Muscle of leg (tissue), 3 donors: ENCODE measurements at regions not wholly inside any gene's neighbourhood (a gene's known extent, or its start where the extent isn't known, plus 50 kb on each side); places are given as distances from the start of the nearest gene placed in this dataset.

Experiments
- DNase-seq: peaks from one replicate; pipeline ENCODE4 v3.0.0; 2013
- H3K27ac ChIP-seq: one replicate; pipeline ENCODE4 v1.5.1; 2013; ENCODE audit warnings: mild to moderate bottlenecking, low read length, control low read depth
- H3K27me3 ChIP-seq: one replicate; pipeline ENCODE4 v1.6.1; 2013; ENCODE audit warnings: low read length; ENCODE audit not compliant: control insufficient read depth, insufficient read depth
- H3K36me3 ChIP-seq: one replicate; pipeline ENCODE4 v1.6.1; 2013; ENCODE audit warnings: low read length; ENCODE audit not compliant: control insufficient read depth, insufficient read depth
- H3K4me1 ChIP-seq: one replicate; pipeline ENCODE4 v1.6.1; 2013; ENCODE audit warnings: low read length; ENCODE audit not compliant: control insufficient read depth, insufficient read depth
- H3K4me3 ChIP-seq: one replicate; pipeline ENCODE4 v1.5.1; 2013; ENCODE audit warnings: low read length, control low read depth
- H3K9me3 ChIP-seq: replicated peaks from 2 replicates; pipeline ENCODE4 v1.6.1; 2013; ENCODE audit warnings: low read depth, low read length; ENCODE audit not compliant: control insufficient read depth
- WGBS: methylation state at CpG from one replicate; pipeline ENCODE4 v1.1.5; 2013; ENCODE audit warnings: missing lambda C conversion rate; ENCODE audit not compliant: insufficient coverage; 5-methylcytosine and 5-hydroxymethylcytosine counted together

- no peak for DNase-seq
- Histone ChIP-seq H3K27me3 (no peaks in the 10 kb centered on the region), H3K4me3 (no peak overlapping the region), H3K9me3 (no peaks in the 10 kb centered on the region), H3K4me1 (no peaks in the 10 kb centered on the region), H3K27ac (no peak overlapping the region), H3K36me3 (no peaks in the 10 kb centered on the region)
- WGBS: 82% methylated on average over 4 of the region's 5 CpGs
These were observed 674.9 kb downstream of the NYAP2 start for GRCh38 chr2:226074391-226074790.

GRCh38 chr2:226073496-226074160, 674.1 kb downstream of the NYAP2 start:
- Histone ChIP-seq H3K9me3 (no peaks in the 10 kb centered on the region), H3K27ac (no peak overlapping the region), H3K36me3 (no peaks in the 10 kb centered on the region), H3K4me1 (no peaks in the 10 kb centered on the region), H3K4me3 (no peak overlapping the region), H3K27me3 (no peaks in the 10 kb centered on the region)
- no peak for DNase-seq
- no CpG with 5 or more reads among the region's 2 CpGs for WGBS

- Histone ChIP-seq H3K36me3 (no peaks in the 10 kb centered on the region), H3K4me1 (no peaks in the 10 kb centered on the region), H3K9me3 (no peaks in the 10 kb centered on the region), H3K27me3 (no peaks in the 10 kb centered on the region), H3K27ac (no peak overlapping the region), H3K4me3 (no peak overlapping the region)
- 100% methylated on average over 2 of the region's 4 CpGs for WGBS
- DNase-seq: no peak
These were observed 667.4 kb downstream of the NYAP2 start for GRCh38 chr2:226066873-226067272.

- H3K27me3 ChIP-seq: no peaks in the 10 kb centered on the region
- WGBS: 61% methylated on average over 2 of the region's 3 CpGs
- H3K36me3 ChIP-seq: no peaks in the 10 kb centered on the region
- H3K4me3 ChIP-seq: no peak overlapping the region
- H3K27ac ChIP-seq: no peak overlapping the region
- H3K9me3 ChIP-seq: no peaks in the 10 kb centered on the region
- H3K4me1 ChIP-seq: no peaks in the 10 kb centered on the region
- no peak for DNase-seq
These were observed 666.9 kb downstream of the NYAP2 start for GRCh38 chr2:226066391-226066790.

GRCh38 chr2:226064932-226065570, 665.5 kb downstream of the NYAP2 start:
- H3K27ac ChIP-seq: no peak overlapping the region
- DNase-seq: peak; percentile 88
- H3K36me3 ChIP-seq: no peaks in the 10 kb centered on the region
- no CpG with 5 or more reads among the region's 1 CpG for WGBS
- no peaks in the 10 kb centered on the region for H3K27me3 ChIP-seq
- H3K4me3 ChIP-seq: no peak overlapping the region
- no peaks in the 10 kb centered on the region for H3K4me1 ChIP-seq
- no peaks in the 10 kb centered on the region for H3K9me3 ChIP-seq

GRCh38 chr2:226063704-226064440, 664.4 kb downstream of the NYAP2 start:
- no peak for DNase-seq
- Histone ChIP-seq H3K27me3 (no peaks in the 10 kb centered on the region), H3K4me3 (no peak overlapping the region), H3K9me3 (no peaks in the 10 kb centered on the region), H3K4me1 (no peaks in the 10 kb centered on the region), H3K36me3 (no peaks in the 10 kb centered on the region), H3K27ac (no peak overlapping the region)
- 0% methylated on average over 1 of the region's 4 CpGs for WGBS

- H3K4me1 ChIP-seq: no peaks in the 10 kb centered on the region
- no peaks in the 10 kb centered on the region for H3K9me3 ChIP-seq
- H3K4me3 ChIP-seq: no peak overlapping the region
- H3K36me3 ChIP-seq: no peaks in the 10 kb centered on the region
- H3K27ac ChIP-seq: no peak overlapping the region
- H3K27me3 ChIP-seq: no peaks in the 10 kb centered on the region
- WGBS: 83% methylated on average over 1 of the region's 3 CpGs
- no peak for DNase-seq
These were observed 660.6 kb downstream of the NYAP2 start for GRCh38 chr2:226059961-226060627.

- Histone ChIP-seq H3K4me1 (no peaks in the 10 kb centered on the region), H3K4me3 (no peak overlapping the region), H3K9me3 (no peaks in the 10 kb centered on the region), H3K27ac (no peak overlapping the region), H3K36me3 (no peaks in the 10 kb centered on the region), H3K27me3 (no peaks in the 10 kb centered on the region)
- no peak for DNase-seq
- WGBS: 63% methylated on average over 1 of the region's 1 CpG
These were observed 658.4 kb downstream of the NYAP2 start for GRCh38 chr2:226057914-226058313.

GRCh38 chr2:226057365-226057764, 657.9 kb downstream of the NYAP2 start:
- H3K27ac ChIP-seq: no peak overlapping the region
- no peaks in the 10 kb centered on the region for H3K9me3 ChIP-seq
- no peak overlapping the region for H3K4me3 ChIP-seq
- DNase-seq: no peak
- H3K36me3 ChIP-seq: no peaks in the 10 kb centered on the region
- no peaks in the 10 kb centered on the region for H3K4me1 ChIP-seq
- WGBS: no CpG with 5 or more reads among the region's 1 CpG
- no peaks in the 10 kb centered on the region for H3K27me3 ChIP-seq

- 91% methylated on average over 2 of the region's 6 CpGs for WGBS
- no peak overlapping the region for H3K4me3 ChIP-seq
- H3K36me3 ChIP-seq: no peaks in the 10 kb centered on the region
- no peak overlapping the region for H3K27ac ChIP-seq
- no peaks in the 10 kb centered on the region for H3K9me3 ChIP-seq
- no peak for DNase-seq
- H3K27me3 ChIP-seq: no peaks in the 10 kb centered on the region
- no peaks in the 10 kb centered on the region for H3K4me1 ChIP-seq
These were observed 653.4 kb downstream of the NYAP2 start for GRCh38 chr2:226052772-226053416.
